Pancreas (tissue), 10 donors: ENCODE measurements at regions not wholly inside any gene's neighbourhood (a gene's known extent, or its start where the extent isn't known, plus 50 kb on each side); places are given as distances from the start of the nearest gene placed in this dataset.

ENCODE experiments used
- ATAC-seq, 4 donors: fragments of 200-7000 bp; cut with Tn5 transposase; one replicate each; pipeline versions ENCODE4 v1.8.0 to v1.9.1; 2020; ENCODE audit warnings: mild to moderate bottlenecking in 4 of 4, moderate library complexity in 4 of 4
- DNase-seq, 6 donors: peaks; one replicate each; pipeline ENCODE4 v3.0.0-alpha.2; 2020
- FAIRE-seq: peaks from 2 replicates; lab custom pipeline; 2012; peaks lifted over from hg19 to GRCh38; lab: Jason Lieb, UNC
- H3K27ac ChIP-seq, 4 donors: fragments of 200-600 bp; sonication (generic); 1 replicate in 3 of 4; 2 replicates in 1 of 4; pipeline versions ENCODE4 v1.5.0 to v1.8.0; 2020
- H3K27me3 ChIP-seq, 4 donors: fragments of 200-600 bp; one replicate each; pipeline ENCODE4 v1.8.0; 2021
- H3K36me3 ChIP-seq, 3 donors: fragments of 200-600 bp; sonication (generic) in 1 of 3; one replicate each; pipeline versions ENCODE4 v1.5.0 to v1.8.0; 2020 to 2021
- H3K4me1 ChIP-seq, 3 donors: fragments of 200-600 bp; one replicate each; pipeline ENCODE4 v1.8.0; 2021
- H3K4me3 ChIP-seq, 4 donors: fragments of 200-600 bp; sonication (generic) in 2 of 4; one replicate each; pipeline versions ENCODE4 v1.5.0 to v1.8.0; 2020 to 2021
- H3K9me3 ChIP-seq, 4 donors: fragments of 200-600 bp; one replicate each; pipeline ENCODE4 v1.8.0; 2021
- CTCF ChIP-seq, 4 donors: fragments of 200-600 bp; sonication (generic) in 3 of 4; IDR thresholded peaks; one replicate each; pipeline versions ENCODE4 v1.5.0 to v1.8.0; 2021; ENCODE audit warnings: antibody characterized with exemption in 4 of 4
- WGBS, 2 donors: extraction: QIAGEN DNeasy Blood & Tissue Kit; methylation state at CpG; one replicate each; pipeline ENCODE4 v1.1.7; 2013; 5-methylcytosine and 5-hydroxymethylcytosine counted together
- intact Hi-C, 3 donors: fragments of 100-400 bp; cut with DNase I; formaldehyde crosslinking; loops; one replicate each; pipeline versions ENCODE4 v1.11.1 to v1.14.2; 2022
- donor health status: healthy with polysubstance abuse.
- donor health status: DM: no; HTN: no; CAD: no; lungs with moderate emphysema.
- donor health status: DM: no; HTN: no; CAD: no.
- donor health status: control.
- donor health status: control.
- donor health status: Bipolar disorder and iron deficiency.
- donor health status: DM: yes; HTN: yes; CAD: no.
- donor health status: DM: no; HTN: no; CAD: no.
- donor health status: DM: no; HTN: no; CAD: no.
- donor health status: DM: yes; HTN: yes; CAD: no.

- H3K27ac ChIP-seq: no peak overlapping the region
- 68 to 71% methylated on average over 3 of the region's 3 CpGs for WGBS, 2 donors
- ATAC-seq (no peak), DNase-seq (no peak), FAIRE-seq (no peak)
- no peaks in the 10 kb centered on the region for H3K9me3 ChIP-seq
- H3K27me3 ChIP-seq: no peaks in the 10 kb centered on the region
- TF ChIP-seq CTCF (IDR thresholded peaks at IDR 0.05): no peak
- H3K4me1 ChIP-seq: no peaks in the 10 kb centered on the region
- no peaks in the 10 kb centered on the region for H3K36me3 ChIP-seq
- intact Hi-C loops: no loop called here
- H3K4me3 ChIP-seq: no peak overlapping the region
Measured at GRCh38 chr5:136516637-136517036, 151.3 kb upstream of the TRPC7 start.

GRCh38 chr5:136513430-136513829, 148.1 kb upstream of the TRPC7 start:
- no peak for FAIRE-seq
- H3K9me3 ChIP-seq: no peaks in the 10 kb centered on the region
- no peak for DNase-seq
- intact Hi-C loops: no loop called here
- no peaks in the 10 kb centered on the region for H3K27me3 ChIP-seq
- H3K36me3 ChIP-seq: no peaks in the 10 kb centered on the region
- no peak overlapping the region for H3K27ac ChIP-seq
- TF ChIP-seq CTCF (IDR thresholded peaks at IDR 0.05): no peak
- ATAC-seq: no peak
- 60 to 73% methylated on average over 3 of the region's 3 CpGs for WGBS, 2 donors
- H3K4me1 ChIP-seq: no peaks in the 10 kb centered on the region
- H3K4me3 ChIP-seq: no peak overlapping the region

- 55 to 60% methylated on average over 3 of the region's 3 CpGs for WGBS, 2 donors
- ATAC-seq (no peak), FAIRE-seq (no peak), DNase-seq (no peak)
- no peaks in the 10 kb centered on the region for H3K4me1 ChIP-seq
- H3K27ac ChIP-seq: no peak overlapping the region
- no peaks in the 10 kb centered on the region for H3K9me3 ChIP-seq
- H3K27me3 ChIP-seq: no peaks in the 10 kb centered on the region
- TF ChIP-seq CTCF (IDR thresholded peaks at IDR 0.05): no peak
- no peaks in the 10 kb centered on the region for H3K36me3 ChIP-seq
- H3K4me3 ChIP-seq: no peak overlapping the region
- intact Hi-C loops: no loop called here
Measured at GRCh38 chr5:136511046-136511445, 145.7 kb upstream of the TRPC7 start.

GRCh38 chr5:136510481-136510880, 145.1 kb upstream of the TRPC7 start:
- Histone ChIP-seq H3K4me1 (no peaks in the 10 kb centered on the region), H3K4me3 (no peak overlapping the region), H3K9me3 (no peaks in the 10 kb centered on the region), H3K27me3 (no peaks in the 10 kb centered on the region), H3K36me3 (no peaks in the 10 kb centered on the region), H3K27ac (no peak overlapping the region)
- DNase-seq (no peak), FAIRE-seq (no peak), ATAC-seq (no peak)
- no peak for TF ChIP-seq CTCF (IDR thresholded peaks at IDR 0.05)
- intact Hi-C loops: no loop called here

GRCh38 chr5:136506131-136506530, 140.8 kb upstream of the TRPC7 start:
- no peak for DNase-seq
- H3K27me3 ChIP-seq: no peaks in the 10 kb centered on the region
- TF ChIP-seq CTCF (IDR thresholded peaks at IDR 0.05): no peak
- no peak overlapping the region for H3K27ac ChIP-seq
- WGBS, 2 donors: 15 to 21% methylated on average over 1 of the region's 1 CpG
- no peak for ATAC-seq
- intact Hi-C loops: no loop called here
- no peaks in the 10 kb centered on the region for H3K4me1 ChIP-seq
- H3K4me3 ChIP-seq: no peak overlapping the region
- H3K36me3 ChIP-seq: no peaks in the 10 kb centered on the region
- H3K9me3 ChIP-seq: no peaks in the 10 kb centered on the region
- no peak for FAIRE-seq
